BJ (cell line): ENCODE measurements at regions not wholly inside any gene's neighbourhood (a gene's known extent, or its start where the extent isn't known, plus 50 kb on each side); places are given as distances from the start of the nearest gene placed in this dataset.

Experiments
- CTCF ChIA-PET: fragments of 350-600 bp; formaldehyde crosslinking; extraction: SDS; loops from one replicate; lab custom pipeline; 2021; ENCODE audit warnings: antibody characterized with exemption, inconsistent platforms; lab: Yijun Ruan, JAX
- POLR2A ChIA-PET: fragments of 300-600 bp; sonication (Branson Sonifier 250); formaldehyde crosslinking; extraction: SDS; loops from one replicate; lab custom pipeline; 2021; ENCODE audit warnings: antibody characterized with exemption; lab: Charles Lee
- DNase-seq: peaks from one replicate; pipeline ENCODE4 v3.0.0-alpha.2; 2011; ENCODE audit warnings: low read depth
- H3K27me3 ChIP-seq: 2 replicates; pipeline ENCODE4 v1.6.0; 2011; ENCODE audit warnings: low read length; ENCODE audit not compliant: control insufficient read depth, insufficient read depth
- H3K36me3 ChIP-seq: 2 replicates; pipeline ENCODE4 v1.5.1; 2011; ENCODE audit warnings: low read length; ENCODE audit not compliant: control insufficient read depth, insufficient read depth
- H3K4me3 ChIP-seq: 2 replicates; pipeline ENCODE4 v1.5.1; 2011; ENCODE audit warnings: low read depth, mild to moderate bottlenecking, control low read depth, low read length
- TF ChIP-seq, protein P1 (sequence below): IDR thresholded peaks from 2 replicates; pipeline ENCODE4 v1.5.1; 2011; ENCODE audit warnings: low read depth, mild to moderate bottlenecking, control low read depth, inconsistent platforms, low read length, moderate library complexity; ENCODE audit not compliant: insufficient read depth

DNA sequence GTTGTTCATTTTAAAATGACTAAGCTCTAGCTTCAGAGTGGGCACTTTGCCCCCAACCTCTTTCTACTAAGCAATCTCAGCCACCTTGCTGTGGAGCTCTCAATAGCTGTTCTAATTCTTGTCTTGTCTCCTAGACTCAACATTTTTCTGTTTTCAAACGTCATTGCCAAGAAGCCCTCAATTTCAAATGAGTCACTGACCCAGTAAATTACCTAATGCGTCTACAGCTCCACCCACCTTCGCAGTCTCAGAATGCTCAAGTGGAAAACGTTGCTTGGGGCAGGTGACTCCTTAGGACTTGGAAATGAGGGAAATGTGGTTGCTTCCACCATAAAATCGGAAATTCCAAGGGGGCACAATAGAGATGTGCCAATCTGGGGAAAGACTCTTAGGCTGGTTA, 59.0 kb downstream of the ING2 start:
- TF ChIP-seq, protein P1, sequence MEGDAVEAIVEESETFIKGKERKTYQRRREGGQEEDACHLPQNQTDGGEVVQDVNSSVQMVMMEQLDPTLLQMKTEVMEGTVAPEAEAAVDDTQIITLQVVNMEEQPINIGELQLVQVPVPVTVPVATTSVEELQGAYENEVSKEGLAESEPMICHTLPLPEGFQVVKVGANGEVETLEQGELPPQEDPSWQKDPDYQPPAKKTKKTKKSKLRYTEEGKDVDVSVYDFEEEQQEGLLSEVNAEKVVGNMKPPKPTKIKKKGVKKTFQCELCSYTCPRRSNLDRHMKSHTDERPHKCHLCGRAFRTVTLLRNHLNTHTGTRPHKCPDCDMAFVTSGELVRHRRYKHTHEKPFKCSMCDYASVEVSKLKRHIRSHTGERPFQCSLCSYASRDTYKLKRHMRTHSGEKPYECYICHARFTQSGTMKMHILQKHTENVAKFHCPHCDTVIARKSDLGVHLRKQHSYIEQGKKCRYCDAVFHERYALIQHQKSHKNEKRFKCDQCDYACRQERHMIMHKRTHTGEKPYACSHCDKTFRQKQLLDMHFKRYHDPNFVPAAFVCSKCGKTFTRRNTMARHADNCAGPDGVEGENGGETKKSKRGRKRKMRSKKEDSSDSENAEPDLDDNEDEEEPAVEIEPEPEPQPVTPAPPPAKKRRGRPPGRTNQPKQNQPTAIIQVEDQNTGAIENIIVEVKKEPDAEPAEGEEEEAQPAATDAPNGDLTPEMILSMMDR, result no peak

GRCh38 chr4:183571350-183571941, 66.6 kb downstream of the ING2 start:
- no peak for DNase-seq
- Histone ChIP-seq H3K36me3 (no peaks in the 10 kb centered on the region), H3K27me3 (no peaks in the 10 kb centered on the region), H3K4me3 (no peak overlapping the region)
- ChIA-PET CTCF (interaction anchor here (0.9 kb wide), 1 partner anchor 31 kb away, joined by 3 read pairs; no protein-coding TSS in a partner anchor), POLR2A (no interaction called here)
- TF ChIP-seq, protein P1, result no peak

More for the DNA sequence above, 59.0 kb downstream of the ING2 start:
- H3K27me3 ChIP-seq, result no peaks in the 10 kb centered on the region; the same call in 1 of the 2 replicates
- DNase-seq, result no peak
- ChIA-PET POLR2A (no interaction called here), CTCF (no interaction called here)
- no peak overlapping the region for H3K4me3 ChIP-seq
- H3K36me3 ChIP-seq, result no peaks in the 10 kb centered on the region

- no peak for DNase-seq
- no peaks in the 10 kb centered on the region for H3K36me3 ChIP-seq
- ChIA-PET POLR2A (no interaction called here), CTCF (interaction anchor here (0.6 to 1.4 kb wide), 4 partner anchors 16 to 47 kb away, joined by 3 to 4 read pairs (median 3); no protein-coding TSS in a partner anchor)
- H3K27me3 ChIP-seq, result no peaks in the 10 kb centered on the region
- no peak overlapping the region for H3K4me3 ChIP-seq
- TF ChIP-seq, protein P1, result no peak
These were observed 72.0 kb downstream of the ING2 start for GRCh38 chr4:183576701-183577404.

- TF ChIP-seq, protein P1, result no peak
- no peaks in the 10 kb centered on the region for H3K36me3 ChIP-seq
- ChIA-PET CTCF (interaction anchor here (1.9 kb wide), 1 partner anchor 12 kb away, joined by 5 read pairs; no protein-coding TSS in a partner anchor), POLR2A (no interaction called here)
- no peaks in the 10 kb centered on the region for H3K27me3 ChIP-seq
- DNase-seq, result no peak
- no peak overlapping the region for H3K4me3 ChIP-seq
These were observed 75.5 kb downstream of the ING2 start for GRCh38 chr4:183580370-183580769.

DNA sequence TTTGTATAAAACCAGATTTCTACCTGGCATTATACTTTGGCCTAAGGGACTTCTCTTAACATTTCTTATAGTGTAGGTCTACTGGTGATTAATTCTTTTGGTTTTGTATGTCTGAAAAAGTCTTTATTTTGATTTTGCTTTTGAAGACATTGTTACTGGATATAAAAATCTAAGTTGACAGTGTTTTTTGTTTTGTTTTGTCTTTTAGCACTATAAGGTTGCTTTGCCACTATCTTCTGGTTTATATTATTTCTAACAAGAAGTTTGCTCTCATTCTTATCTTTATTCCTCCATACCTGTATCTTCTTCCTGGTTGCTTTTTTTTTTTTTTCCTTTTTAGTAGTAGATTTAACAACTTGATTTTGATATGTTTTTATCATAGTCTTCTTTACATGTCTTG, 76.0 kb downstream of the ING2 start:
- TF ChIP-seq, protein P1, result no peak
- ChIA-PET CTCF (no interaction called here), POLR2A (no interaction called here)
- Histone ChIP-seq H3K27me3 (no peaks in the 10 kb centered on the region), H3K4me3 (no peak overlapping the region), H3K36me3 (no peaks in the 10 kb centered on the region)
- DNase-seq, result no peak
